PC-3 (cell line): ENCODE measurements at regions not wholly inside any gene's neighbourhood (a gene's known extent, or its start where the extent isn't known, plus 50 kb on each side); places are given as distances from the start of the nearest gene placed in this dataset.

Experiments used
- ATAC-seq: fragments of 200-7000 bp; cut with Tn5 transposase; 2 replicates; pipeline ENCODE4 v1.9.1; 2020; ENCODE audit warnings: mild to moderate bottlenecking, moderate library complexity
- BruUV-seq: library from RNA; stranded (reverse); fragments of 400-500 nt; replicated peaks from 2 replicates; lab custom pipeline; 2021; lab: Mats Ljungman, UMichigan
- CTCF ChIA-PET: fragments of 300-600 bp; sonication (Branson Sonifier 250); formaldehyde crosslinking; loops from one replicate; lab custom pipeline; 2022; ENCODE audit warnings: antibody characterized with exemption; lab: Charles Lee
- POLR2A ChIA-PET: fragments of 300-600 bp; sonication (Branson Sonifier 250); formaldehyde crosslinking; loops from one replicate; lab custom pipeline; 2022; ENCODE audit warnings: antibody characterized with exemption; ENCODE audit not compliant: unreplicated experiment; lab: Charles Lee
- DNase-seq: peaks from one replicate; pipeline ENCODE4 v3.0.0-alpha.2; 2015
- H2AFZ ChIP-seq: fragments of 300-600 bp; sonication (generic); 2 replicates; pipeline ENCODE4 v1.6.0; 2016; ENCODE audit warnings: antibody characterized with exemption, low read length
- H3F3A ChIP-seq: fragments of 300-600 bp; sonication (generic); one replicate; pipeline ENCODE4 v1.6.0; 2017; ENCODE audit warnings: antibody characterized with exemption, low read length, control low read depth, mild to moderate bottlenecking; ENCODE audit not compliant: unreplicated experiment
- H3K27ac ChIP-seq: fragments of 300-600 bp; sonication (generic); 2 replicates; pipeline ENCODE4 v1.5.1; 2016; ENCODE audit warnings: mild to moderate bottlenecking, low read length
- H3K27me3 ChIP-seq: fragments of 300-600 bp; sonication (generic); 2 replicates; pipeline ENCODE4 v1.6.1; 2016; ENCODE audit warnings: low read length, mixed read lengths
- H3K36me3 ChIP-seq: fragments of 300-600 bp; sonication (generic); 2 replicates; pipeline ENCODE4 v1.6.1; 2016; ENCODE audit warnings: low read depth, mixed run types, low read length, mixed read lengths
- H3K4me1 ChIP-seq: fragments of 300-600 bp; sonication (generic); 2 replicates; pipeline ENCODE4 v1.5.1; 2016; ENCODE audit warnings: low read length; ENCODE audit not compliant: insufficient read depth
- H3K4me2 ChIP-seq: fragments of 300-600 bp; sonication (generic); 2 replicates; pipeline ENCODE4 v1.6.0; 2016; ENCODE audit warnings: low read length
- H3K4me3 ChIP-seq: fragments of 300-600 bp; sonication (generic); 2 replicates; pipeline ENCODE4 v1.5.1; 2016; ENCODE audit warnings: mild to moderate bottlenecking, low read length, mixed read lengths
- H3K79me2 ChIP-seq: fragments of 300-600 bp; sonication (generic); 2 replicates; pipeline ENCODE4 v1.6.1; 2017; ENCODE audit warnings: low read length, mixed read lengths
- H3K9ac ChIP-seq: fragments of 300-600 bp; sonication (generic); 2 replicates; pipeline ENCODE4 v1.6.0; 2016; ENCODE audit warnings: mild to moderate bottlenecking, low read length
- H3K9me2 ChIP-seq: fragments of 300-600 bp; sonication (generic); replicated peaks from 2 replicates; pipeline ENCODE4 v1.6.1; 2016; ENCODE audit warnings: mixed run types, low read length, mixed read lengths
- H3K9me3 ChIP-seq: fragments of 300-600 bp; sonication (generic); 2 replicates; pipeline ENCODE4 v1.6.1; 2016; ENCODE audit warnings: low read length, mixed read lengths
- H4K20me1 ChIP-seq: fragments of 300-600 bp; sonication (generic); 2 replicates; pipeline ENCODE4 v1.6.1; 2016; ENCODE audit warnings: low read length, mixed read lengths
- CTCF ChIP-seq: fragments of 300-600 bp; sonication (generic); conservative IDR thresholded peaks from 2 replicates; pipeline ENCODE4 v1.5.1; 2017; ENCODE audit warnings: antibody characterized with exemption, low read depth, mild to moderate bottlenecking, low read length
- EZH2 ChIP-seq: fragments of 300-600 bp; sonication (generic); IDR thresholded peaks from one replicate; pipeline ENCODE4 v1.6.1; 2017; ENCODE audit warnings: antibody characterized with exemption, mild to moderate bottlenecking, low read length; ENCODE audit not compliant: unreplicated experiment
- EZH2phosphoT487 ChIP-seq: fragments of 300-600 bp; sonication (generic); IDR thresholded peaks from 2 replicates; pipeline ENCODE4 v1.6.1; 2018; ENCODE audit warnings: mild to moderate bottlenecking, antibody characterized with exemption, low read length, borderline replicate concordance
- intact Hi-C: fragments of 100-400 bp; cut with micrococcal nuclease; formaldehyde crosslinking; loops from 2 replicates; pipeline ENCODE4 v1.9.0; 2023

DNA sequence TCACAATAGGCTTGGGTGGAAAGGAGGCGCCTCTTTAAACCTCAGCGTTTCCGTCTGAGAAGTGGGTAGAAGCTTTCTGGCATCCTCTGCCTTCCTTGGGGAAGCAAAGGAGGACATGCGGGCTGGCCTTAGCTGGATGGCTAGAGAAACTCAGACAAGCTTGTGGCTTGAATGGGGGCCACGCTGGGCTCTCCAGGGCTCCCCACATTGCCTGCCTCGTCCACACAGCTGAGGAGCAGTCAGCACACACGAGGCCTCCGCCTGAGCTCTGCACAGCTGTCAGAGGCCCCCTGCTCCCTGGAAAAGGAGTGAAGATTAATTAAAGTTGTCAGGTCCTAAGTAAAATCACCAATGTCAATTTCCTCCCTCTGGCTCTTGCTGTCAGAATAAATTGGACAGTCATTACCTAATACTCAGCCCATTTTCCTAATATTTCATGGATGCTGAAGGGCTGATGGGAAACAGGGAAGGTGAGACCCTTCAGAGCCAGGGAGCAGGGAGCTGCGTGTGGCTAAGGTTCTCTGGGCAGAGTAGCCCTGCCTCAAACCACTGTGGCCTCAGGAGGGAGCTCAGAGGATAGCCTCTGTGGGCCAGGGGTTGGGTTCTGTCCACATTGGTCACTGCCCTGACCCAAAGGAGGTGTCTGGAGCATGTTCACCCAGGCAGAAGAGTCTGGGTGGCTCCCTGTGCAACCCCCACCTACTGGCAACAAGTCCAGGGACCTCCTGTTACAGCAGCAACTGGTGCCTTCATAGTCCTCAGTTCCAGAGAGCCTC is 118.3 kb upstream of the CD82 start:
- TF ChIP-seq CTCF (no peak), EZH2 (no peak), EZH2phosphoT487 (no peak)
- Histone ChIP-seq H3K36me3 (no peaks in the 10 kb centered on the region), H3F3A (no peaks in the 10 kb centered on the region), H3K9ac (no peak overlapping the region), H3K27me3 (no peaks in the 10 kb centered on the region; the same call in 1 of the 2 replicates), H3K4me1 (no peaks in the 10 kb centered on the region), H3K9me2 (no peaks in the 10 kb centered on the region), H2AFZ (no peak overlapping the region), H3K4me2 (no peak overlapping the region), H3K4me3 (no peak overlapping the region), H3K27ac (no peak overlapping the region), H3K79me2 (no peaks in the 10 kb centered on the region), H4K20me1 (no peaks in the 10 kb centered on the region), H3K9me3 (no peaks in the 10 kb centered on the region)
- CTCF ChIA-PET = no interaction called here
- intact Hi-C loops = no loop called here
- BruUV-seq = no TSS peak
- POLR2A ChIA-PET = no interaction called here
- no peak for ATAC-seq
- DNase-seq = no peak

DNA sequence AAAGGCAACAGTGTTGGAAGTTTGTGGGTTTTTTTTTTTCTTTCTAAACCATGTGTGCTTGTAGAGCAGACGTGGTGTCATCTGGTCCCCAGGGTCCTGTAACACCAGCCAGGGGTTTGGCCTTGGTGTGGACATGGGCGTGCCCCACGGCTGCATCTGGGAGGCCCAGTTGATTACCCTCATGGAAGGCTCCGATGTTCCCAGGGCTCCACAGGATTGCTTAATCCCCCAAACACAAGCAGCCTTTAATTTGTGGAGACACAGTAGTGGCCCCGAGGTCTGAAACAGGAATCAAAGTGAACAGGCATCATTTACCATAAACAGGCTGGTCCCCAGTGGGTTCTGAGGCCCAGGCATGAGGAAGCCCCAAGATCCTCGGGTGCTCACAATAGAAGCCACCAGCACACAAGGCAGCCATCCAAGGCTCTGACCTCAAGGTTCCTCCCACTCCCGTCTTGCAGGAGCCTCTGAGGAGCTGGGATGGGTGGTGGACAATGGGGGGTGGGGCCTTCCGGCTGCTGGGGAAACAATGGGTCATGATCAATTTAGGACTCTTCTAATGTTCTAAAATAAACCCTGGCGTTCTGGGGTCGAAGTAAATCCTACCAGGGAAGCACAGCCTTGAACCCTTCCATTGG is 115.0 kb upstream of the CD82 start:
- Histone ChIP-seq H3K4me1 (no peaks in the 10 kb centered on the region), H2AFZ (no peak overlapping the region), H3K36me3 (no peaks in the 10 kb centered on the region), H3K4me2 (no peak overlapping the region), H3K9me2 (no peaks in the 10 kb centered on the region), H3K79me2 (no peaks in the 10 kb centered on the region), H4K20me1 (no peaks in the 10 kb centered on the region), H3K4me3 (no peak overlapping the region), H3K27ac (no peak overlapping the region), H3K27me3 (no peaks in the 10 kb centered on the region; the same call in 1 of the 2 replicates), H3F3A (no peaks in the 10 kb centered on the region), H3K9ac (no peak overlapping the region), H3K9me3 (no peaks in the 10 kb centered on the region)
- DNase-seq (no peak), ATAC-seq (no peak)
- intact Hi-C loops = no loop called here
- POLR2A ChIA-PET = no interaction called here
- BruUV-seq = no TSS peak
- CTCF ChIA-PET = no interaction called here
- no peak for TF ChIP-seq EZH2phosphoT487
- TF ChIP-seq CTCF = no peak
- no peak for TF ChIP-seq EZH2

DNA sequence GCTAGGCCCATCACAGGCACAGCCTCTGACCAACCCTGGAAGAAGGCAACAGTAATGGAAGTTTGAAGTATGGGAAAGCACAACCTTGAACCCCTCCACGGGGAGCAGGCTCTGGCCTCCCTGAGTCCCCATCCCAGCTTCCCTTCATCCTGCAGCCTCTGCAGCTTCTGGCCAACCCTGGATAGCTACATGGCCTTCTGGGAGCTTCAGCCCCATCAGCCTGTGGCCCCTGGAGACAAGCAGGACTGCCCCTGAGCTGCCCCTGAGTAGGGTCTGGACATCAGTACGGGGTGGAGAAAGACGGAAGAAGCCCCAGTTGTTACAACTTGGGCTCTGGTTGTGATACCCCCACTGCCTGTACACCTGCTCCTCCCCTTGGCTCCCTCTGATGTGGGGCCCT is 113.8 kb upstream of the CD82 start:
- ChIA-PET POLR2A (no interaction called here), CTCF (no interaction called here)
- DNase-seq (no peak), ATAC-seq (no peak)
- Histone ChIP-seq H3K27ac (no peak overlapping the region), H2AFZ (no peak overlapping the region), H3K4me1 (no peaks in the 10 kb centered on the region), H3K4me2 (no peak overlapping the region), H4K20me1 (no peaks in the 10 kb centered on the region), H3K27me3 (no peaks in the 10 kb centered on the region; the same call in 1 of the 2 replicates), H3K36me3 (no peaks in the 10 kb centered on the region), H3K9me3 (no peaks in the 10 kb centered on the region), H3F3A (no peaks in the 10 kb centered on the region), H3K4me3 (no peak overlapping the region), H3K9me2 (no peaks in the 10 kb centered on the region), H3K9ac (no peak overlapping the region), H3K79me2 (no peaks in the 10 kb centered on the region)
- intact Hi-C loops = no loop called here
- TF ChIP-seq EZH2phosphoT487 (no peak), EZH2 (no peak), CTCF (no peak)
- BruUV-seq = no TSS peak
